ENCODE measurements at regions not wholly inside any gene's neighbourhood (a gene's known extent, or its start where the extent isn't known, plus 50 kb on each side); places are given as distances from the start of the nearest gene placed in this dataset.

DNA sequence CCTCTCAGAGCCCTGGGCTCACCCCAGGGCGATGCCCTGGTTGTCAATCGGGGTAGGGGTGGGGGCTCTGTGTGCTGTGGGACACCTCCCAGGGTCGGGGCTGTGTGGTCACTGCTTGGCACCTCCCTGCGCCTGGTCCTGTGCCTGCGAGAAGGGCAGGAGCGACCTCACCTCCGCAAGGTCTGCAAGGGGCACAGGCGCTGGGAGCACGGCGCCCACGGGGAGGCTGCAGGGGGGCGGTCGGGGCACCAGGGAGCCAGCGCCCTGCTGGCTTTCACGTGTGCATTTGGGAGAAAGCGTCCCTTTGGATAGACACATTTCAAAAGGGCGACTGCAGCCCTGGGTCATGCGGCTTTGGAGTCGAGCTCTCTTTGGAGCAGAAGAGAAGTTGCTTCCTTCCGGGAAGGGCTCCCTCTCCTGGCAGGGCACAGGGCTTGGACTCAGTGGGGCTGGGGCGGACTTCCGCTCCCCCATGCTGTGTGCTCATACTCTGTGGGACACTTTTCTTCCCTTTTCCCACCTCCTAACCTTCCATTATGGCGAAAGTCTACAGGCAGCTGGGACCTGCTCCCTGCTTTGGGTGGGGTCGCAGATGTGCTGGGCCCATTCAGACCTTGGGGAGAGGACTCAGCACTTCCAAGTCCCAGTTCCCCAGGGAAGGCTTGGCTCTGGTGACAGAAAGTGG is 52.9 kb upstream of the SLC28A3 start:
- no peak for DNase-seq (ENCODE audit: low read depth in 2 of 2)

DNA sequence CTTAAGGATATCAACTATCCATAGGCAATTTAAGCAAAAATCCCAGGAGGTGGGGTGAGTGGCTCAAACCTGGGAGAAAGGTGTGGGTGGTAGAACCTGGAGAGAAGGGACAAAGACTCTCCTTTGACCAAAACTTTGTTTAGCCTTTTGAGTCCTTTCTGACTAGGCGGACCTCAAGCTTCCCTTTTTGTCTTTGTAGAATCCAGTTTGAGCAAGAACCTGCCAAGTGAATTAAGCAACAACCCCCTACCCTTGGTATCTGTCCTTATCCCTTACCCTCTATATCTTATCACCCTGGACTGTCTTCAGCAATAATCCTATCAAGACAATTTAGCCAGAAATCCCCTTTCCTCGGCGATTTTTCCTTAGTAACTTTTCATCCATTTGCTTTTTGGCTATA is 53.5 kb upstream of the SLC28A3 start:
- no peak for DNase-seq (ENCODE audit: low read depth in 2 of 2)

- peak; percentile 12 to 41 for DNase-seq (ENCODE audit: low read depth in 2 of 2)
These were observed 56.7 kb upstream of the SLC28A3 start for GRCh38 chr9:84397151-84397728.

GRCh38 chr9:84397822-84398221 is 57.3 kb upstream of the SLC28A3 start:
- DNase-seq (ENCODE audit: low read depth in 2 of 2) = no peak

DNA sequence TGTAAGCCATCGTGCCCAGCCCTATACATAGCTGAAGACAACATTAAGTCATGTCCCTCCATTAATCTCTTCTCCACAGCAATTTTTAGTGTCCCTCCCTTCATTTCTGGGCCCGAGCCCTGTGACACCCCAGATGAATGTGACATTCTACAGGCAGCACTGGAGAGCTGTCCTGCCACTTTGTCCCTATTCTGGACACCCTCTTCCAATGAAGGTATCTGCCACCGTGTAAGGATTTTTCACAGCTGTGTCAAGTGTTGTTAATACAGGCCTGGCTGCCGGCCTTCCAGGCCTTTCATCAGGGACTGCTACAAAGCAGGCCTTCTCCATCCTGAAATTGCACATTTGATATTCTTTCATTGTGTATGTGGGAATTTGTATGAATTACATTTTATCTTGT is 62.0 kb upstream of the SLC28A3 start:
- no peak for DNase-seq (ENCODE audit: low read depth in 2 of 2)

- DNase-seq (ENCODE audit: low read depth in 2 of 2) = no peak
These were observed 62.7 kb upstream of the SLC28A3 start for GRCh38 chr9:84403288-84403687.

- no peak for DNase-seq (ENCODE audit: low read depth in 2 of 2)
These were observed 63.6 kb upstream of the SLC28A3 start for GRCh38 chr9:84404095-84404686.

GRCh38 chr9:84405667-84406066 is 65.1 kb upstream of the SLC28A3 start:
- no peak for DNase-seq (ENCODE audit: low read depth in 2 of 2)

GRCh38 chr9:84408416-84408815 is 67.9 kb upstream of the SLC28A3 start:
- no peak for DNase-seq (ENCODE audit: low read depth in 2 of 2)

DNA sequence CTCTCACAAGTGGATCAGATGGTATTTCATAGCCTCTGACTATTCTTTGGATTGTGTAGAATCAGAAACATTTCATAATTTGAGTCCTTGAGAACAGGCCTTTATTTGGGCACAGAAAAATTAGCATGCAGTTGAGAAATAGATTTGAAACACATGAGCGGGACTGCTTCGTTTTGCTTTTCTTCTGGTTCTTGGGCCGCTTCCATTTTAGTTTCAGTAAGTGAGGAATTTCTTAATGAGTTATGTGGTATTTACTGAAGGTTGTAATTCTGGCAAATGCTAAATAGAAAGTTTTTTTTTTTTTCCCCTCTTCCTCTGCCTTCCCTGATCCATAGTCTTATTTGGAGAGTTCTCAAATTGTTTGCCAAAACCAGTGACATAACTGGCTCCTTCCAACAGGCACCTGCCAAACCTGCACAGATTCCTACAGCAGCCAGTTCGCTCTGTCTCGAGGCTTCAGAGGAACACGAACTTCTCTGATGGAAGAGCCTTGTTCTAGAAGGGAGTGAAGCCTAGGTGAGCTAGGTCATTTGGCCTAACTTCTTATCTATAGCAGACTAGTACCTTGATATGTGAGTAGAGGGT is 71.2 kb upstream of the SLC28A3 start:
- DNase-seq (ENCODE audit: low read depth in 2 of 2) = no peak

DNA sequence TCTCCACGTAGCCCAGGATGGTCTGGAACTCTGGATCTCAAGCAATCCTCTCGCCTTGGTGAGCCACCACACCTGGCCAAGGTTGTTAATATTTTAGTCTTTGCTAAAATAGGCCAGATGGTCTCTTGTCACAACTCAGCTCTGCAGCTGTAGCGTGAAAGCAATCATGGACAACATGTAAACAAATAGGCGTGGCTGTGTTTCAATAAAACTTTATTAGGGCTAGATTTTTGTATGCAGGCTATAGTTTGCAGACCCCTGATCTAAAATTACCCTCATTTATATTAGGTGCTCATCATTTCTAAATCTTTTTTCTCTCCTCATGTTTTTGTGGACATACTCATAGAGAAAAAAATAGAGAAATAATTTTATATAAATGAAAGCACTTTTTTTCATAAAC is 72.1 kb upstream of the SLC28A3 start:
- no peak for DNase-seq (ENCODE audit: low read depth in 2 of 2)

DNA sequence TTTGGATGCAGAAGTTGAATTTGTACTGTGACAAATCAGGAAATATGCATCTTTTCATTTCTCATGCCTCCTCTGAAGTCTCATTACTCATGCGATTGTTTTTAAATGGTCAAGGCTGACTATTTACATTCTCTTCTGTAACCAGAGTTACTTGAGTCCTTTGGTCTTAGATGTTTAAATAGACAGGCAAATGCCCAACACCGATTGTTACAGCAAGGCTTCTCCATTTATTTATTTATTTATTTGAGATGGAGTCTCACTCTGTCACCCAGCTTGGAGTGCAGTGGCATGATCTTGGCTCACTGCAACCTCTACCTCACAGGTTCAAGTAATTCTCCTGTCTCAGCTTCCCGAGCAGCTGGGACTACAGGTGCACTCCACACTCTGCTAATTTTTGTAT is 72.7 kb upstream of the SLC28A3 start:
- no peak for DNase-seq (ENCODE audit: low read depth in 2 of 2)

DNA sequence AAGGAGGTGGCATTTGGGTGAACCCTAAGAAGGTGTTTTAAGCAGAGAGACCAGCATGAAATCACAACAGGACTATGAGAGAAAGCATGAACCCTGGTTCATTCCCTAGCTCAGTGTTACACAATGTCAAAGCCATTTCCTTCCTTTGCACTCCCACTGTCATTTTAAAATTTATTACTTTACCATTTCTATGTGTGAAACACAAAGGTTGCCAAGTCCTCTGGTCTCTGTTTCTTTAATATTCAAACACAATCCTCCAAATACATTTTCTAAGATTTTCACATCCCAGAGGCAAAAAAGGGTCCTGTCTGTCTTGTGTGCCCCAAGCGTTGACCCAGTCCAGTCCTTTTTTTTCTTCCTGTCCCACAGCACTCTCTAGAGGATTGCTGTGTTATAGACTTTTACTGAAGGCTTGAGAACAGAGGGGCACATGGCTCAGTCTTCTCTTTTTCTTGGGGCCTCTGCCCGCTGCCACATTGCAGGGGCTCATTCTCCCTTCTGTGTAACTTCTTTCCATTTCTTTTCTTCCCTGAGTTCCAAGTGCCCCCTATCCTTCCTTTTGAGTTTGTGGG is 78.6 kb upstream of the SLC28A3 start:
- no peak for DNase-seq (ENCODE audit: low read depth in 2 of 2)

- DNase-seq (ENCODE audit: low read depth in 2 of 2) = no peak
These were observed 84.4 kb upstream of the SLC28A3 start for GRCh38 chr9:84424931-84425330.

DNA sequence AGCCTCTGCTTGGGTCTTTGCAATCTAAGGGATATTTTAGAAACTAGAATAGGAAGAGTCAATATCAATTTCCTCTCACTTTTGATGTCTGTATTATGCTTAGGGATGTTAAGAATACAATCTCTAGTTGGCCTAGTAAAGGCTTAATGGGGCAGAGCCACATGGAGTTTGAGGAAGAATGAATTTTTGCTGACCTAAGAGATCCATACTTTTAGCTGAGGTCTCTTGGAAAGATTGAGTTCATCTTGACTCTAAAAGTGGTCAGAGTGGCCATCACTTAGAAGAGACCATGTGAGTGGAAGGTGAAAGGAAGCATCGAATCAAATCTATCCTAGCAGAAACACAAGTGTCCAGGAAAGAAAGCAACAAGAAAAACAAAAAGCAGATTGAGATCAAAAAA is 92.2 kb upstream of the SLC28A3 start:
- no peak for DNase-seq (ENCODE audit: low read depth in 2 of 2)

DNA sequence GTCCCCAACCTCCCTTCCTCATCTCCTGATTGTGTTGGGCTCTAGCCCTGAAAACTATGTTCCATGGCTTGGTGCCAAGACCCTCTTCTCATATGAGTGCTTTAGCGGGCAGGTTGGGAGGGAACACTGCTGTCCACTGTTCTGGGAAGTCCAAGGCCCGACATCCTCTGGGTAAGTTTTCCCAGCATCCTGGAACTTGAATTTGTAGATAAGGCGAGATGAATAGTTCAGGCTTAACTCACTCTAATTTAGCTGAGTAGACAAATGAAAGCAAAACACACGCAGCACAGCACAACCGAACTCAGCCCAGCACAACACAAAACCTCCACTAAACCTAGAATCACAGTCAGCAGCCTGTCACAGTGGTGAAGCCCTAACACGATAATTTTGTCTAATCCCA is 95.3 kb upstream of the SLC28A3 start:
- no peak for DNase-seq (ENCODE audit: low read depth in 2 of 2)

GRCh38 chr9:84436386-84437109 is 96.0 kb upstream of the SLC28A3 start:
- DNase-seq (ENCODE audit: low read depth in 2 of 2) = no peak

- DNase-seq (ENCODE audit: low read depth in 2 of 2) = no peak
These were observed 97.8 kb upstream of the SLC28A3 start for GRCh38 chr9:84438391-84438790.

GRCh38 chr9:84439250-84439649 is 98.7 kb upstream of the SLC28A3 start:
- no peak for DNase-seq (ENCODE audit: low read depth in 2 of 2)

DNA sequence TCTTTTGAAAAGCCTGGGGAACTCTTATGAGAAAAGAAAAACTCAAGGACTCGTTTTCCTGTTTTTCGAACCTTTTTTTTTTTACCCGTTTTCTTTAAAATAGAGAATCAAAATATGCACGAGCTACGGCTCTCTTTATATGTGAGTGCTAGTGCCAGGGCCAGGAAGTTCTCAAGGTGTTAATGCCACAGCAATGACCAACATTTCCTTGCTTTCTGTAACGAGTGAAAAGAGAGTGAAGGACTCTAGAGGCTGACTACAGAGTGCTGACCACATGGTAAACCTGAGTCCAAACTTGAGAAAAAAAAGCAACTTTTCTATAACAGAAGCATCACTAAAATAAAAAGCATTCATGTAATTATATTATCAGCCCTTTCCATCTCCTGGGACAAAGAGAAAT is 102.2 kb upstream of the SLC28A3 start:
- no peak for DNase-seq (ENCODE audit: low read depth in 2 of 2)

GRCh38 chr9:84445737-84446136 is 105.2 kb upstream of the SLC28A3 start:
- no peak for DNase-seq (ENCODE audit: low read depth in 2 of 2)

DNA sequence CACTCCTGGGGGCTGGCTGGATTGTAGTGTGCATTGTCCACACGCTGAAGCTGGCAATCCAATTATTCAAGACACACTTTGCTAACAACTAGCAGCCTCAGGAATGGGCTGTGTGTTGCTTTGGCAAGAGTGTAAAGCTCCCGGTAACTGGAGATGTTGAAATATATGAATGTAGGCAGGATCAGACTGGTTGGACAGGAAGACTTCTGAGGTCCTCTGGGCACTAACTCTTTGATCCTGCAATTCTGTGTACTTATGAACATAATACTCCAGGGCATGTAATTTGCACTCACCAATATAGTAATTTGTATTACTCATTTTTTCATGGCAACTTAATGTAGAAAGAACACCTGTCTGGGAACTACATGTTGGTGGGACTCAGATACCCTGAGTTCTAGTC is 106.7 kb upstream of the SLC28A3 start:
- no peak for DNase-seq (ENCODE audit: low read depth in 2 of 2)
